Hippocampal formation (tissue), 2 donors: ENCODE measurements at regions not wholly inside any gene's neighbourhood (a gene's known extent, or its start where the extent isn't known, plus 50 kb on each side); places are given as distances from the start of the nearest gene placed in this dataset.
"Not testable (repeated sequence)": the region's sequence is repeated elsewhere in the genome, so short reads cannot be mapped to it uniquely, and the experiment has no call there.

Source experiments
- DNase-seq, 2 donors: peaks; one replicate each; lab custom pipeline; 2025; lab: John Stamatoyannopoulos, UW

DNA sequence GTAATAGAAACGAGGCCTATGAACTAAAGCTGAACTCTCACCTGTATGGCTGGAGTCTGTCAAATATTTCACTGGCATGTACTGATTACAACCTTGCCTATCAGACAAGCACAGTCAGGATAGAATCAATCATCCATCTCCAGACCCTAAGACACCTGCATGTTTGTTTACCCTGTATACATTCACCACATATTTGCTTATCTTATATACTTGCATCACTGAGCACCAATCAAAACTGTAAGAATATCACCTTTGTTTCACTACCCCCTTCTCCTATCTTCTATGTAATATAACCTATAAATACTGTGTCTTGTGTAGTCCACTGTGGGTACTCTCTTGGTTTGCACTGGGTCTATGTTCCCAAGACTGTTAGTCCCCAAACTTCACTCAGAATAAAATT is 1085.7 kb downstream of the TAF11L14 start:
- DNase-seq = no peak

DNA sequence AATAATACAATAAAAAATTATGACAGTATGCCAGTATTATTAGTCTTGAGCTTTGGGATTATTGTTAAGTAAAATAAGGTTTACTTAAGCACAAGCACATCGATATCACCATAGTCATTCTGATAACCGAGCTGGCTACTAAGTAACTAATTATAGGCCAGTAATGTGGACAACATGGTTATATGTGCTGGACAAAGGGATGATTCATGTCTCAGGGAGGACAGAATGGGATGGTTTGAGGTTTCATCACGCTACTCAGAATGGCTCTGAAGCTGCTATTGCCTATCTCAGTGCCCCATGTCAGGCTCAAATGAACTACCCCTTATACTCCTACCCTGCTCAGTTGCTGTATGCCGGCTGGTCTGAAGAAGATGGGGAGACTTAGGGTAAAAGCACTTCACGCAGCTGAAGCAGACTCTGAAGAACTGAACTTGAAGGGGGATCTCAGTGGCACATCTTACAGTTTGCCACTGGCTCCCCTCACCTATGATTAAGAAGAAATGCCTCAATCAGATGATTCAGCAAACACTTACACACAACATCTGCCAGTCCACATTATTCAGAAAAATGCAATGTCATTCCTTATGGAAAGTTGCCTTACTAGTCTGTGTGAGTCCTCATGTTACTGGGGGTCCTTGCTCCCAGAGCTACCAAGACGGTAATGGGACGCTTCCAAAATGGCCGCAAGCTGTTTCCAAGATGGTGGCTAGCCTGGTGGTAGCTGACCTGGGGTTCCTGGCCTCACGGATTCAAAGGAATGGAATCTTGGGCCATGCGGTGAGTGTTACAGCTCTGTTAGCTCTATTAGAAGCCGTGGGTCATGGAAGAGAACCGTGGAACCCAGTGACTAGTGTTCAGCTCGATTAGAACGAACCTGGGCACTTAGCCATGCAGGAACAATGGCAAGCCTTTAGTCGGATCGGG is 1098.6 kb downstream of the TAF11L14 start:
- DNase-seq = no peak

DNA sequence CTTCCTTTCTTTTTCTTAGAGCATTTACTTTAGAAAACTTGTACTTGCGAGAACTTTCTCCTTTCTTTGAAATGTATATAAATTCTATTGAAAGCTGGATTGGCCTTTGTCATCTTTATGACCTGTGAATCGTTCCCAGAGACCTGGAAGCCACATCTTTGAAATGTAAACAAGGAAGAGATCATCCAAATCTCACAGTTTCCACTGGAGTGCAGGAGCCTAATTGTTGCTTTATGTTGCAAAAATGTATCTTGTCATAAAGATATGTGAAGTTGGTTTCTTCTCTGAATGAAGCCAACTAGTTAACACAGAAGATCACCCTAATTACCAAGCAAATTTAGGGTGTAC is 1101.8 kb downstream of the TAF11L14 start:
- DNase-seq = no peak

DNA sequence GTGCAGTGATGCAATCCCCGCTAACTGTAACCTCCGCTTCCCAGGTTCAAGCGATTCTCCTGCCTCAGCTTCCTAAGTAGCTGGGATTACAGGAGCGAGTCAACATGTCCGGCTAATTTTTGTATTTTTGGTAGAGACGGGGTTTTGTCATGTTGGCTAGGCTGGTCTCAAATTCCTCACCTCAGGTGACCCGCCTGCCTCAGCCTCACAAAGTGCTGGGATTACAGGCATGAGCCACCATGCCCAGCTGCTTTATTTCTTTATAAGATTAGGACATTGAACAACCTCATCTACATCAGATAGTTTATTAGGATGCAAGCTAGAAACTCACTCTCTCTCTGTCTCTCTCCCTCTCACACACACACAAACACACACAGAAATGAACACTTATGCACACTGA is 1102.5 kb downstream of the TAF11L14 start:
- not testable (repeated sequence) for DNase-seq

DNA sequence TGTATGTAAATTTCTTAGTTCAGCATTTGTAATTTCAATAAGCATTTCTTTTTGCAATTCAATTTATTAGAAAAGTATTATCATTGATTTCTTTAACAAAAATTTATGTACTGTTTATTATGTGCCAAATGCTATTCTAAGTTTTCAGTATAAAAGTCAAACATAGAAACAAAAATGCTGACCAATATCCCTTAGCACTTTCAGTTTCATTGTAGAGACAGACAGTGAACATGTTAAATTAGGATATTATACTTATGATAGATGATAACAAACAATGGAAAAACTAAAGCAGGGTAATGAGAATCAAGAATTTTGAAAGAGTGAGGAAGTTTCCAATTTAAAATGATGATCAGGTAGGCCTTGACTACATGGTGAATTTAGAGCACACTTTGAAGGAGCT is 1106.0 kb downstream of the TAF11L14 start:
- no peak for DNase-seq

DNA sequence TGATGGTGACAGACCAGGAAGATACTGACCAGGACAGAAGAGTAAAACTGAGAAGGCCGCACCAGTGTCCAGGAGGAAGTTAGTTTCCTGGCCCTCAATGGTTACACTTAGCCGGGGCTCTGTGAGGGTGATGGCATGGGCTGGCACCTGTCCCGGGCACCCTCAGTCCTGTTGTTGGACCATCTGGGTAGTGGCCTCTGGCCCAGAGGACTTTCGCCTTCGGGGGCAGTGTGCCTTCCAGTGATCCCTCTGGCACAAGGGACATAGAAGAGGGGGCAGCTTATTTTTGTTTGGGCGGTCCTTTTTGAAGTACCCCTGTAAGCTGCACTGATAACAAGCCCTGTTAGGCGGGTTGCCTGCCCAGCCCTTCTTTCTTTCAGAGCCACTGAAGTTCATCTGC is 1108.6 kb downstream of the TAF11L14 start:
- DNase-seq = no peak

DNA sequence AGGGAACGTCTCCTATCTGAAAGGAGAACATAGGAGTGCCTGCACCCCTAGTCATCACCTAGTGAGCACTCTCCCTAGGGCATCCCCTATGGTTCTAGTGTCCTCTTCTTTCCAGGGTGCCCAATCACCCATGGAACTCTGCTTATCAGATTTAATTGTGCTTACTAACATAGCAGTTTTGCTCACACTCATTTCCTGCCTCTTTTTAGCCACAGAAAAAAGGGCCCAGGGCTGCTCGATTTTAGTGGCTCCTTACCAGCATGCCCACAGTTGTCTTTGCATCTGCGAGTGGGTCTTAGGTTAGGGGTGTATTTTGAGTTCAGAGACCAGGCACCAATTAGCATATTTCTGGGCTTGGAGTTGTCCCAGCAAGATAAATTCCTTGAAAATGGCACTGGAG is 1110.2 kb downstream of the TAF11L14 start:
- no peak for DNase-seq

DNA sequence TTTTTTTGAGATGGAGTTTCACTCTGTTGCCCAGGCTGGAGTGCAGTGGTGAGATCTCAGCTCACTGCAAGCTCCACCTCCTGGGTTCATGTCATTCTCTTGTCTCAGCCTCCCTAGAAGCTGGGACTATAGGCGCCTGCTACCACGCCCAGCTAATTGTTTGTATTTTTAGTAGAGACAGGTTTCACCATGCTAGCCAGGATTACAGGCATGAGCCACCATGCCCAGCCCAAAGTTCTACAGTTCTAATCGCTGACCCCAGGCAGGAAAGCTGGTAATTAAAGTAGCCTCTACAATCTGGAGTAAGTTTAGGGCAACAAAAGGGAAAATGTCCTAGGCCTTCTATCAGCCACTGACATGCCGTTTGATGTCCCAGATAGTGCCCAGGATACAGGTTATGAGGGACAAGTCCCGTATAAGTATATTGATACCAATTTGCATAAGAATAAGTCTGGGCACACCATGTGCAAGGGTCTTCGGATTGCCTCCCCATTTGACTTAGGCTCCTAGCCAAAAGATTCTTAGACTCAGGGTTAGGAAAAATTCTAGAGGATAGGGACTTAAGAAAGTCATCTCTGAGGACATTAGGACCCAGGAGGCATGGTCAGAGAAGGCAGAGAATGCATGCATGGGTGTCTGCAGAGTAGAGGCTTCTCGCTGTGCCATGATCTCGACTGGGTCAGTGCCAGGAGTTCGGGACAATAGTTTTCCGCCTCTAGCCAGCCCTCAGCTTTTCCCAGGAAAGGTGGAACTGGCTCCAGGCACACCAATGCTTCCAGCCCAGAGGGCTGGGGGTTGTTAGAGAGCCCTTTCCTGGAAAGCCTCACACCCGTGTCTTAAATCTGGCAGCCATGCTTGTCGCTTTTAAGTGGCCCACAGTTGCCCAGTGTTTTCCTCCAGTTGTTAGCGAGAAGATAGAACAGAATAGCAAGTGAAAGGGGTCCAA is 1111.1 kb downstream of the TAF11L14 start:
- DNase-seq = no peak

DNA sequence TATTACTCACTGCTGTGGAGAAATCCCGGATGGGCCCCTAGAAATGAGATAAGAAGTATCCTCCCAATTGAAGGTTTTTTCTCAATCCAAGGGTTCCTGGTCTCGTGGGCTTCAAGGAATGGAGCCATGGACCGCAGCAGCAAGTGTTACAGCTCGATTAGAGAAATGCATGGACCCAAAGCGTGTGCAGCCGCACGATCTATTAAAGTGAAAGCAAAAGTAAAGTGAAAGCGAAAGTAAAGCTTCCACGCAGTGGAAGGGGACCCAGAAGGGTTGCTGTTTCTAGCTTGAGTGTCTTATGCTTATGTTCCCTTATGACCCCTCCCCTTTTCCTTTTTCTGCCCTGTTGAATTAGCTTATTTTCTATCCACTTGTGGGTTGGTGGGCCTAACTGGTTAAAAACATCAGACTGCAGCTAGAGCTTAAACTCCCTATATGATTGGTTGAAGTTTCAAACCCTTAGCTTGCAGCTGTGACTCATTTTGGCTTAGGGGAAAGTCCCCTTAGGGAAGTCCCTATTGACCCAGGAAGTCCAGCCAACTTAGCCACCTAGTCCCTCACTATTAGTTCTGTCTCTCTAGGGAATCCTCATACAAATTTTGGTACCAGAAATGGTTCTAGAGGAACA is 1111.8 kb downstream of the TAF11L14 start:
- no peak for DNase-seq

DNA sequence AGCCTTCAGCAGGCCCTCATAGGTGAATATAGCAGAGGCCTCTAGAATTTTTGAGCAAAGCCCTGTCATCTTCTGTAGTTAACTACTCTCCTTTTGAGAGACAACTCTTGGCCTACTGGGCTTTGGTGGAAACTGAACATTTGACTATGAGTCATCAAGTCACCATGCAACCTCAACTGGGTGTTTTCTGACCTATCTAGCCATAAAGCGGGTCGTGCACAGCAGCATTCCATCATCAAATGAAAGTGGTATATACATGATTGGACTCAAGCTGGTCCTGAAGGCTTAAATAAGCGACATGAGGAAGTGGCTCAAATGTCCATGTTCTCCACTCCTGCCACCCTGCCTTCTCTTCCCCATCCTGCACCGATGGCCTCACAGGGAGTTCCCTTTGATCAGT is 1115.5 kb downstream of the TAF11L14 start:
- DNase-seq = no peak

DNA sequence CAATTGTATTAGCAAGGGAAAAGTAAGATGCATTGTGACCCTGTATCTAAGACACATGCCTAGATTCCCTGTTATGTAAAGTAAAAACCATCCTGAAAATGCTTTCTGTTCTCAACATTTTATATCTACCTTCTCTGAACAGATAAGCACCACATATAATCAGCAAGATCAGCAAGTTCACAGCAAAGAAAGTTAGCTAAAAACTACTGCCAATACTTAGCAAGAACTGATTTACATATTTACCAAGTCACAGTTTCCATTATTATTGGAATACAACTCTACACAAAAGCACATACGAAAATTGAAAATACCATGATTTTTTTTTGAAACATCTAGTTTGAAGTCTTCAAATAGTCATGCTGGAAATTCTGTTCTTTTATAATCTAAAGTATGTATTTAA is 1118.1 kb downstream of the TAF11L14 start:
- no peak for DNase-seq

DNA sequence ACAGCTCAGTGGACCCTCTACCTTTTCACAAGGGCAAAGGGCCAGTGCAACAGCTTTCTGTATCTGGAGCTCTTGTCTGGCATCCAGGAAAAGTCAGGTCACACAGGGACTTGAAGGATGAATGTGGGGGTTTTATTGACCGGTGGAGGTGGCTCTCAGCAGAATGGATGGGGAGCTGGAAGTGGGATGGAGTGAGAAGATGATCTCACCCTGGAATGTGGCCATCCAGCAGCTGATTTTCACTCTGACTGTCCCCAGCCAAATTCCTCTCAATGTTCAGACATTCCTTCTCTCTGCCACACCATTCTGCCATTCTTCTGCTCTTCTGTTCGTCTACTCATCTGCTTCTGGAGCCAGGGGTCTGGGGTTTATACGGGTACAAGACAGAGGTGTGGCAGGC is 1119.9 kb downstream of the TAF11L14 start:
- DNase-seq = no peak

DNA sequence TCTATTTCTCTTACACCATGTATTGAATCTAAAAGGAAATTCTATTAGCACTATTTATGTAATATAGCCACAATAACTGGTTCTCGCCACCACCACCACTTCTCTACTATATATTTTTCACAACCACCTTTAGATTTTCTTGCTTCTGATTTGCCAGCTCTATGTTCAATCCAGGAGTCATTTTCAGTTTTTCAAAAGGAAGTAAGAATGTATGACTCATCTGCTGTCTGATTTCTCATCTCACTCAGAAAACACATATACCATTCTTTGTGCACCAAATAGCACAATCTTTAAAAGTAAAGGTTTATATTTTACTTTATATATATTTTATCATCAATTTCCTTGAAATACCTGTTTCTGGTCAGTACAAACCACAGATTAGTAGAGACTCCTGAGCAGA is 1127.5 kb downstream of the TAF11L14 start:
- no peak for DNase-seq

DNA sequence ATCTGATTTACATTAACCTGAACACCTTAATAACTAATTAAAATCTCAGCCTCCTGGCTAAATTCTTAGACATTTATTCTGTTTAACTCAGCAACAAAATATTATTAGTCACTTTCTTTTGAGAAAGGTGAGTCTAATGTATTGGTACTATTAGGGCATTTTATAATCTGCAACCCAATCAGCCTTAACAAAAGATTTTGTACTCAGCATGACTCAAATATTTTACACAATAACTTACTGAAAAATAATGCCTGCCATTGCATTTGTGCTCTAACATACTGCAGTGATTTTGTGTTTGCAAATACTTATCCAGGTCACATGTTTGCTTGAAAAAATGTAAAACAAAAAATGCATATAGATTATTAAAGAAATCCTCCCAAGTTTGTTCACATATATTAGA is 1129.9 kb downstream of the TAF11L14 start:
- DNase-seq = no peak

DNA sequence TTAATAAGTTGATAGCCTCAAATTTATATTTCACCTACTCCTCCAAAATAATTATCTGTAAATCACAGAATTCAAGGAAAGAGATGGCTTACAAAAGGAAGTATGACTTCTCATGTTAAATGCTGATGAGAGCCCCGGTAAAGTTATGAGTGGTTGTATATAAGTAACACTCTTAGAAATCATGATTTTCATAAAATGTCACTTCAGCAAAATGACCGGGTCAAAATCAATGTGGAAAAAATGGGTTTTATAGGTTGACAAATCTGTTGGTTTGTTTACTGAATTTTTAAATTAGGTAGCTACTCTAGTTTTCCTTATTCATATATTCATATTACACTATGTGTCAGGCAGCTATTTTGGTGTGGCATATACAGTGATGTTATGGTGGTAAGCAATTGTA is 1131.0 kb downstream of the TAF11L14 start:
- no peak for DNase-seq

DNA sequence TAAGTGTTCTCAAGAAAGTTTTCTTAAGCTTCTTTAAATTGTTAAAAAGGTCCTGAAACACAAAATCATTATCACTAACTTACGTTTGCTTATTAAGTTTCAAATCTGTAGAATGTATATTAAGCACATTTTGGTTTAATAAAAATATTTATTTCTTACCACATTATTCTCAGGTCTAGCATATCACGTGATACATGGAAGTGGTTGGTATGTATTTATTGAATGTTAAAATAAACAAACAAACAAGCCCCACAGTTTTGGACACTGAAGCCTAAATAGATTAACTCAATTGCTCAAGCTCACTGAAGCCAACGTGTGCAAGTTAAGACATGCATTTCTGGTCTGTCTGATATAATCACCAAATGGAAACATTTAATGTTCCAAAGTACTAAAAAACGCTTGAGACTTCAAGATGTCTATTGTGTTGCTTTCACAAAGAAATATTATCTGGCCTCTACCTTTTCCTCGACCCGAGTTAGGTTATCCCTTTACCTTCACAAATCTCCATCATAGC is 1136.9 kb downstream of the TAF11L14 start:
- no peak for DNase-seq

DNA sequence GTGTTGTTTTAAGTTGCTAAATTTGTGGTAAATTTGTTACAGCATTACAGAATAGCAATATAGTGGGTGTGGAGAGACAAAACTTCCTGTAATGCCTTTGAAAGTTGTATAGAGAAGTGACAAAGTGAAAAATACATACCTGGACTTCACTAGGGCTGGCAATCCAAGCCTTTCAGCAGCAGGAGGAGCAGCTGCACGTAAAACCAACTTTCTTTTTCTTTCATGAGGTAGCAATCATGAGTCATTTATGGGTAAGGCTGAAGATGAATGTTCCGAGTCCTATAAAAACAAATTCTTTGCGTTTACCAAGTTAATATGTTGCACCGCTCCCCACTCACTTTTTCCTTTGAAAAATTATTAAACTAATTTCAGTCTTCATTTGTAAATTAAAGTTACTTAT is 1138.2 kb downstream of the TAF11L14 start:
- no peak for DNase-seq

DNA sequence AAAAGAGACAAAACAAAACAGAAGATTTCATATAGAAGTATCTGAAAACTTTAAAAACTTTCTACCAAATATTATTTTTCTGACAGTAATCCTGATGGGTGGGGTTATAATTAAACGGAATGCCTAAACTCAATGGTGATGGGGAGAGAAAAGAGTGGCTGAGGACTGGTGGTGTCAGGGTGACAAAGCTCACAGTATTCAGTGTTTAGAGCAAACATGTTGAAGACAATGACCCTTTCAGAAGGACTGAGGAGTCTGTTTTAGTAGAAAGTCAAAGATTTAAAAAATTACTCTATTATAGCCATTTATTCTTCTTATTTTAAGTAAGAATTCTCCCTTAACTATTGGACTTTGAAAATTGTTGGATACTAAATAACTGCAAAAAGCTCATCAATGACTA is 1144.0 kb downstream of the TAF11L14 start:
- DNase-seq = peak in 1 of 2 donors; percentile 70

DNA sequence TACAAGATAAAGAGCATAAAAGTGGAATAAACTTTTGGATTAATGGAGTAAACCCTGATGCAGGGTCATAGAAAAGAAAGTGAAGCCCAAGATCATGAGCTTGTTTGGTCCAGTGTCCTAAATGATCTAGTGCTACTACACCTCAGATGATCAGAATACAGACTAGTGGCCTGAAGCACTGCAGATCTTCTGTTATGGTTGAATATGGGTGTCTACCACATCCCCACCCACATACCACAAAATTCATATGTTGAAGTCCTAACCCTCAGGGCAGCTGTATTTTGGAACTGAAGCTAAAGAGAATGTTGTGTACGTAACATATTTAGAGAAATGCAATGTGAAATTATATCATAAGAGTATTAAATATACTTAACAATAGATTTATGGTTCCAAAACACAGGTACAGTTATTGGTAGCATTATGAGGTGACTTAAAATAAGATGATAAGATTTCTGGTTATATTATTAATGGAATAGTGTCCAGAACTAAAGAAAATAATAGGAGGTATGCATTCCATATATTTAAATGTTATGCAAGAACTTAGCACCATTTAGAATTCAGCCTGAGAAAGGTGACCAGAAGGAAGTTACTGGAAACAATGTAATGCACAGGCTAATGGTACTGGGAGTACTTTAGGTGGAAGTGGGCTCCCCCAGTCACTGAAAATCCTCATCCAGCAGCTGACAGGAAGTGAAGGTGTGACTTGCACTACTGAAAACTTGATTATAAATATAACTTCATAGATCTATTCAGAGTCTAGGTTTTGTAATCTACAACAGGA is 1155.1 kb downstream of the TAF11L14 start:
- DNase-seq = no peak

DNA sequence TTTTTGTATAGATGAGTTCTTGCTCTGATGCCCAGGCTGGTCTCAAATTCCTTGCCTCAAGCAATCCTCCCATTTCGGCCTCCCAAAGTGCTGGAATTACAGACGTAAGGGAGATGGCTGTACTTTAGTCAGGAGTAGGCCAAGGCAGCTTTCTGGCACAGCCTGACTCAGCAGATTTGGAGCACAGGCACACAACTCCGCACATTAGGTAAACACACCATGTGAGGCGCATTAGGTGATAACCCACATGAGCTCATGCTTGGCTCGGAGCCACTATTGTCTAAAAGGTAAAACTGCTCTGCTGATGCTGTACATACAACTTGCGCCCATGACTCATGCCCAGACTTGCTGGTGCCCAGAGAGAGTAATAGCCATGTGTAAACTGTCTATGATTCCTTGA is 1157.9 kb downstream of the TAF11L14 start:
- DNase-seq = no peak

DNA sequence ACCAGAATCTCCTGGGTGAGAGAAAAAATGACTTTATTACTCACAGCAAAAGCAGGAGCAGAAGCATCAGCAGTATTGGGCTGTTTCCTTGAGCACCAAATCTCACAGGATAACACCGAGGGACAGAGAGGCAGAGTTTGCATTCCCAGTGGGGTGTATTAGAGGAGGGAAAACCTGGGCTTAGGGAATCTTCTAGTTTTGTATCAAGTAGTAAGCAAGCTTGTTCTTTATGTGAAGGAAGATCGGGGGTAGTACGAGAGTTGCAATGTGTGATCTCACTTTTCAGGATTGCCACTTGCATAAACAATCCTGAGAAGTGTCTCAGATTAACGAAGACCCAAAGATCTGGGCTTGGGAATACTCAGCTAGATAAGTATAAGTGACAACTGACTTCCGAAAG is 1163.0 kb downstream of the TAF11L14 start:
- no peak for DNase-seq
